Activated CD8-positive, alpha-beta memory T cell treated with anti-CD3 and anti-CD28 coated beads for 1 hour (primary cell): ENCODE measurements at regions not wholly inside any gene's neighbourhood (a gene's known extent, or its start where the extent isn't known, plus 50 kb on each side); places are given as distances from the start of the nearest gene placed in this dataset.
"Not testable (repeated sequence)": the region's sequence is repeated elsewhere in the genome, so short reads cannot be mapped to it uniquely, and the experiment has no call there.

Experiments used
- DNase-seq, 2 donors: peaks; one replicate each; pipeline ENCODE4 v3.0.0-alpha.2; 2020; ENCODE audit warnings: low read depth in 1 of 2; ENCODE audit errors: extremely low read depth in 1 of 2

- no peak for DNase-seq
Measured at GRCh38 chr1:83520797-83521196, 478.1 kb downstream of the TTLL7 start.

GRCh38 chr1:83516369-83516768 is 482.6 kb downstream of the TTLL7 start:
- DNase-seq = no peak

- no peak for DNase-seq
Measured at GRCh38 chr1:83515578-83516154, 483.3 kb downstream of the TTLL7 start.

- no peak for DNase-seq
Measured at GRCh38 chr1:83512373-83513193, 486.3 kb downstream of the TTLL7 start.

GRCh38 chr1:83511146-83511726 is 487.7 kb downstream of the TTLL7 start:
- no peak for DNase-seq

GRCh38 chr1:83509301-83509781 is 489.6 kb downstream of the TTLL7 start:
- no peak for DNase-seq

GRCh38 chr1:83508485-83509151 is 490.3 kb downstream of the TTLL7 start:
- peak in 1 of 2 donors; percentile 2 for DNase-seq

- no peak for DNase-seq
Measured at GRCh38 chr1:83505148-83505547, 493.8 kb downstream of the TTLL7 start.

- no peak for DNase-seq
Measured at GRCh38 chr1:83503153-83503552, 495.8 kb downstream of the TTLL7 start.

GRCh38 chr1:83500987-83501591 is 497.8 kb downstream of the TTLL7 start:
- no peak for DNase-seq

- DNase-seq = no peak
Measured at GRCh38 chr1:83500531-83500930, 498.4 kb downstream of the TTLL7 start.

- no peak for DNase-seq
Measured at GRCh38 chr1:83499998-83500397, 498.9 kb downstream of the TTLL7 start.

GRCh38 chr1:83497563-83497962 is 501.4 kb downstream of the TTLL7 start:
- no peak for DNase-seq

GRCh38 chr1:83495560-83495959 is 503.4 kb downstream of the TTLL7 start:
- DNase-seq = no peak

GRCh38 chr1:83493633-83494032 is 505.3 kb downstream of the TTLL7 start:
- DNase-seq = no peak

- no peak for DNase-seq
Measured at GRCh38 chr1:83491930-83492329, 507.0 kb downstream of the TTLL7 start.

- DNase-seq = no peak
Measured at GRCh38 chr1:83490988-83491387, 507.9 kb downstream of the TTLL7 start.

GRCh38 chr1:83488105-83488504 is 510.8 kb downstream of the TTLL7 start:
- not testable (repeated sequence) for DNase-seq

- not testable (repeated sequence) for DNase-seq
Measured at GRCh38 chr1:83487460-83487859, 511.5 kb downstream of the TTLL7 start.

GRCh38 chr1:83485314-83486019 is 513.5 kb downstream of the TTLL7 start:
- DNase-seq = not testable (repeated sequence)
